H1 (cell line): ENCODE measurements at regions not wholly inside any gene's neighbourhood (a gene's known extent, or its start where the extent isn't known, plus 50 kb on each side); places are given as distances from the start of the nearest gene placed in this dataset.

ENCODE experiments used
- CTCF ChIA-PET: fragments of 300-600 bp; sonication (Branson Sonifier 250); formaldehyde crosslinking; loops from one replicate; lab custom pipeline; 2021; ENCODE audit not compliant: partially characterized antibody; lab: Charles Lee
- POLR2A ChIA-PET: fragments of 300-600 bp; sonication (Branson Sonifier 250); formaldehyde crosslinking; loops from one replicate; lab custom pipeline; 2021; ENCODE audit warnings: inconsistent platforms; ENCODE audit not compliant: partially characterized antibody; lab: Charles Lee
- DNase-seq, 2 experiments: peaks; one replicate each; pipeline versions ENCODE4 v3.0.0 to v3.0.0-alpha.2; 2010 to 2022; ENCODE audit warnings: low spot score in 2 of 2, low read depth in 1 of 2, mixed read lengths in 1 of 2
- FAIRE-seq: peaks from 2 replicates; lab custom pipeline; 2011; peaks lifted over from hg19 to GRCh38; lab: Jason Lieb, UNC
- H2AFZ ChIP-seq: 2 replicates; pipeline ENCODE4 v1.8.1; 2012; ENCODE audit warnings: low read length, inconsistent platforms
- H2AK5ac ChIP-seq: 2 replicates; pipeline ENCODE4 v1.6.1; 2013; ENCODE audit warnings: low read depth, low read length
- H2BK120ac ChIP-seq: replicated peaks from 2 replicates; pipeline ENCODE3; 2013; ENCODE audit warnings: low read depth, low read length, inconsistent platforms
- H2BK12ac ChIP-seq: 2 replicates; pipeline ENCODE4 v1.6.1; 2013; ENCODE audit warnings: low read depth, low read length
- H2BK15ac ChIP-seq: 2 replicates; pipeline ENCODE4 v1.6.1; 2013; ENCODE audit warnings: low read length
- H2BK20ac ChIP-seq: 2 replicates; pipeline ENCODE4 v1.6.1; 2013; ENCODE audit warnings: low read length
- H2BK5ac ChIP-seq: 2 replicates; pipeline ENCODE4 v1.6.1; 2013; ENCODE audit warnings: low read depth, low read length
- H3K14ac ChIP-seq: 2 replicates; pipeline ENCODE4 v1.6.1; 2013; ENCODE audit warnings: inconsistent platforms; ENCODE audit not compliant: insufficient read length
- H3K18ac ChIP-seq: 2 replicates; pipeline ENCODE4 v1.6.1; 2013; ENCODE audit warnings: low read length; ENCODE audit errors: extremely low read depth
- H3K23ac ChIP-seq: 2 replicates; pipeline ENCODE4 v1.6.1; 2013; ENCODE audit warnings: inconsistent platforms; ENCODE audit not compliant: insufficient read length
- H3K23me2 ChIP-seq: 2 replicates; pipeline ENCODE4 v1.6.1; 2013; ENCODE audit warnings: low read depth, low read length
- H3K27ac ChIP-seq: 2 replicates; pipeline ENCODE4 v1.6.1; 2011; ENCODE audit warnings: low read depth, low read length, inconsistent platforms
- H3K27me3 ChIP-seq, 4 experiments: replicated peaks in 1 of 4; 1 replicate in 1 of 4; 2 replicates in 3 of 4; pipeline versions ENCODE4 v1.6.1 to v1.8.1; 2011 to 2013; ENCODE audit warnings: low read length in 3 of 4, mild to moderate bottlenecking in 3 of 4, inconsistent platforms in 2 of 4, mixed read lengths in 2 of 4, moderate library complexity in 1 of 4; ENCODE audit not compliant: control insufficient read depth in 3 of 4, insufficient read depth in 3 of 4; ENCODE audit errors: extremely low read depth in 1 of 4
- H3K36me3 ChIP-seq, 4 experiments: 2 replicates each; pipeline versions ENCODE4 v1.6.1 to v1.8.1; 2011 to 2013; ENCODE audit warnings: mild to moderate bottlenecking in 4 of 4, low read length in 3 of 4, moderate library complexity in 2 of 4, control low read depth in 1 of 4, inconsistent platforms in 1 of 4; ENCODE audit not compliant: insufficient read depth in 4 of 4, control insufficient read depth in 2 of 4
- H3K4ac ChIP-seq: replicated peaks from 2 replicates; pipeline ENCODE3; 2013; ENCODE audit warnings: low read length, low read depth, mixed read lengths, inconsistent platforms; ENCODE audit not compliant: insufficient read length
- H3K4me1 ChIP-seq, 4 experiments: replicated peaks in 1 of 4; 1 replicate in 1 of 4; 2 replicates in 3 of 4; pipeline versions ENCODE4 v1.6.1 to v1.8.1; 2011 to 2013; ENCODE audit warnings: low read length in 3 of 4, inconsistent platforms in 2 of 4, mixed read lengths in 1 of 4; ENCODE audit not compliant: insufficient read depth in 4 of 4, control insufficient read depth in 3 of 4
- H3K4me2 ChIP-seq, 2 experiments: 2 replicates each; pipeline versions ENCODE4 v1.6.1 to v1.8.1; 2011 to 2013; ENCODE audit warnings: low read depth in 2 of 2, low read length in 2 of 2, control low read depth in 1 of 2, inconsistent platforms in 1 of 2, mild to moderate bottlenecking in 1 of 2; ENCODE audit not compliant: insufficient read depth in 1 of 2
- H3K4me3 ChIP-seq, 4 experiments: fragments of 200-600, 300-600 bp in 1 of 4; sonication (generic), shearing (Covaris generic), sonication (Bioruptor Twin) in 1 of 4; 2 replicates each; pipeline versions ENCODE4 v1.5.1 to v1.8.1; 2011 to 2016; ENCODE audit warnings: low read length in 4 of 4, low read depth in 3 of 4, control low read depth in 2 of 4, inconsistent platforms in 2 of 4, mild to moderate bottlenecking in 2 of 4, mixed read lengths in 1 of 4, moderate library complexity in 1 of 4; ENCODE audit not compliant: insufficient read depth in 2 of 4; ENCODE audit errors: extremely low read depth in 1 of 4
- H3K56ac ChIP-seq: replicated peaks from 2 replicates; pipeline ENCODE3; 2013; ENCODE audit warnings: low read depth, mild to moderate bottlenecking, mixed read lengths, low read length, inconsistent platforms; ENCODE audit not compliant: insufficient read length
- H3K79me1 ChIP-seq: 2 replicates; pipeline ENCODE4 v1.6.1; 2013; ENCODE audit warnings: low read depth, low read length, control low read depth
- H3K79me2 ChIP-seq, 2 experiments: 2 replicates each; pipeline versions ENCODE4 v1.6.1 to v1.8.1; 2012 to 2013; ENCODE audit warnings: low read length in 2 of 2, mild to moderate bottlenecking in 2 of 2, inconsistent platforms in 1 of 2; ENCODE audit not compliant: insufficient read depth in 2 of 2, control insufficient read depth in 1 of 2
- H3K9ac ChIP-seq, 4 experiments: replicated peaks in 1 of 4; 1 replicate in 1 of 4; 2 replicates in 3 of 4; pipeline versions ENCODE4 v1.6.1 to v1.8.1; 2011 to 2013; ENCODE audit warnings: low read depth in 3 of 4, low read length in 3 of 4, control low read depth in 2 of 4, mild to moderate bottlenecking in 2 of 4, moderate library complexity in 2 of 4, inconsistent platforms in 1 of 4; ENCODE audit errors: extremely low read depth in 1 of 4
- H3K9me3 ChIP-seq, 2 experiments: 2 replicates each; pipeline versions ENCODE4 v1.6.1 to v1.8.1; 2012 to 2013; ENCODE audit warnings: mild to moderate bottlenecking in 2 of 2, moderate library complexity in 2 of 2, control low read depth in 1 of 2, inconsistent platforms in 1 of 2, low read depth in 1 of 2, low read length in 1 of 2, mixed read lengths in 1 of 2; ENCODE audit not compliant: insufficient read depth in 2 of 2
- H4K20me1 ChIP-seq, 2 experiments: replicated peaks in 1 of 2; 2 replicates each; pipeline versions ENCODE3 to v1.8.1; 2011 to 2013; ENCODE audit warnings: inconsistent platforms in 2 of 2, low read length in 2 of 2, mild to moderate bottlenecking in 1 of 2; ENCODE audit not compliant: insufficient read depth in 2 of 2, control insufficient read depth in 1 of 2
- H4K5ac ChIP-seq: 2 replicates; pipeline ENCODE4 v1.6.1; 2013; ENCODE audit warnings: low read length, low read depth, mixed read lengths, inconsistent platforms; ENCODE audit not compliant: insufficient read length
- H4K8ac ChIP-seq: 2 replicates; pipeline ENCODE4 v1.8.0; 2013; ENCODE audit warnings: mild to moderate bottlenecking, moderate library complexity, low read length, inconsistent platforms; ENCODE audit not compliant: insufficient read depth; ENCODE audit errors: extremely low read depth
- H4K91ac ChIP-seq: replicated peaks from 2 replicates; pipeline ENCODE3; 2013; ENCODE audit warnings: low read length, mixed read lengths, inconsistent platforms; ENCODE audit not compliant: insufficient read length
- BRCA1 ChIP-seq: IDR thresholded peaks from 2 replicates; pipeline ENCODE4 v1.6.1; 2012; ENCODE audit warnings: low read depth, low read length, improper control_type of control experiment
- FOSL1 ChIP-seq: IDR thresholded peaks from 2 replicates; pipeline ENCODE4 v1.6.1; 2011; ENCODE audit warnings: mild to moderate bottlenecking, low read depth, low read length, moderate library complexity; ENCODE audit not compliant: insufficient read depth
- KDM1A ChIP-seq: fragments of 200-600, 300-600 bp; sonication (generic); IDR thresholded peaks from 2 replicates; pipeline ENCODE4 v1.7.1; 2016; ENCODE audit warnings: mild to moderate bottlenecking, low read length, borderline replicate concordance
- NANOG ChIP-seq: IDR thresholded peaks from 2 replicates; pipeline ENCODE4 v1.6.1; 2011; ENCODE audit warnings: low read length, low read depth, mild to moderate bottlenecking, inconsistent platforms; ENCODE audit not compliant: insufficient read depth, poor library complexity, severe bottlenecking
- RNF2 ChIP-seq: fragments of 200-900, 300-1000 bp; sonication (generic); IDR thresholded peaks from 2 replicates; pipeline ENCODE4 v1.7.1; 2016; ENCODE audit warnings: borderline replicate concordance, low read depth, mild to moderate bottlenecking, antibody characterized with exemption, low read length; ENCODE audit not compliant: poor library complexity, severe bottlenecking; ENCODE audit errors: missing control alignments
- SP4 ChIP-seq: IDR thresholded peaks from 2 replicates; pipeline ENCODE4 v1.6.1; 2012; ENCODE audit warnings: low read length, inconsistent platforms
- TAF7 ChIP-seq: optimal IDR thresholded peaks from 2 replicates; pipeline ENCODE3; 2011; ENCODE audit warnings: low read depth, mild to moderate bottlenecking, inconsistent platforms, low read length, moderate library complexity, borderline replicate concordance
- ZNF274 ChIP-seq: IDR thresholded peaks from 2 replicates; pipeline ENCODE4 v1.7.0; 2012; ENCODE audit warnings: low read length, borderline replicate concordance; ENCODE audit errors: extremely low read depth
- WGBS, 2 experiments: shearing (Covaris generic) in 1 of 2; methylation state at CpG; one replicate each; pipeline versions ENCODE4 v1.1.6 to v1.1.7; 2013 to 2015; ENCODE audit warnings: low lambda C conversion rate in 2 of 2, mixed read lengths in 2 of 2, inconsistent platforms in 1 of 2, low coverage in 1 of 2, missing lambda C conversion rate in 1 of 2; ENCODE audit not compliant: insufficient replicate concordance in 2 of 2, insufficient coverage in 1 of 2, insufficient read length in 1 of 2; ENCODE audit errors: extremely low coverage in 1 of 2, missing lambda C conversion rate in 1 of 2; 5-methylcytosine and 5-hydroxymethylcytosine counted together
- TF ChIP-seq, protein P1 (sequence below): IDR thresholded peaks from 2 replicates; pipeline ENCODE4 v1.6.1; 2012; ENCODE audit warnings: low read length, inconsistent platforms
- TF ChIP-seq, protein P2 (sequence below), 3 experiments: IDR thresholded peaks; 1 replicate in 2 of 3; 2 replicates in 1 of 3; pipeline versions ENCODE4 v1.5.1 to v1.6.1; 2011; ENCODE audit warnings: low read length in 3 of 3, mild to moderate bottlenecking in 3 of 3, inconsistent platforms in 2 of 3, low read depth in 1 of 3, moderate library complexity in 1 of 3; ENCODE audit not compliant: insufficient read depth in 1 of 3; ENCODE audit errors: control extremely low read depth in 1 of 3

DNA sequence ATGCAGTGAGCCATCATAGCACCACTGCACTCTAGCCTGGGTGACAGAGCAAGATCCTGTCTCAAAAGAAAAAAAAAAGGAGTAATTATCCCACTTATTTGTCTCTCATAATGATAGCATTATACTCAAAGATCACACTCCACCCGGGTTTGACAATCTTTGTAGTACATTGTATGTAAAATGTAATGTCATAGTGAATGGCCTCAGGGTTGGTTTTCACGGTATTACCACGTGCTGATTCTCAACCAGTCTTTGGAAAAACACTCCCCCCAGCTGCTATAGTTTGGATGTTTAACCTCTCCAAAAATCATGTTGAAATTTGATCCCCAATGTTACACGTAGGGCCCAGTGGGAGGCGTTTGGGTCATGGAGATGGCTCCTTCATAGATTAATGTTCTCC, 402.4 kb upstream of the GRAMD2B start:
- Histone ChIP-seq H3K4me2 (no peak overlapping the region), H3K23me2 (no peaks in the 10 kb centered on the region), H3K14ac (no peak overlapping the region), H4K20me1 (no peaks in the 10 kb centered on the region), H3K4me1 (no peaks in the 10 kb centered on the region; a peak in 1 of 7 replicates), H3K79me1 (no peaks in the 10 kb centered on the region), H2AFZ (no peak overlapping the region), H2BK120ac (no peak overlapping the region), H2BK5ac (no peak overlapping the region), H3K27ac (no peak overlapping the region), H3K23ac (no peak overlapping the region), H3K27me3 (no peaks in the 10 kb centered on the region), H3K9me3 (peaks cover 3 to 4% of the 10 kb centered on the region in 2 experiments; a peak in 2 of 4 replicates), H3K4me3 (no peak overlapping the region), H3K18ac (no peak overlapping the region), H2BK20ac (no peak overlapping the region), H4K5ac (no peak overlapping the region), H3K9ac (no peak overlapping the region), H4K91ac (no peak overlapping the region), H2BK12ac (no peak overlapping the region), H4K8ac (no peak overlapping the region), H3K4ac (no peak overlapping the region), H3K56ac (no peak overlapping the region), H2AK5ac (no peak overlapping the region), H2BK15ac (no peak overlapping the region), H3K36me3 (no peaks in the 10 kb centered on the region), H3K79me2 (no peaks in the 10 kb centered on the region)
- ChIA-PET POLR2A (no interaction called here), CTCF (no interaction called here)
- DNase-seq (no peak), FAIRE-seq (no peak)
- 90% methylated on average over 5 of the region's 5 CpGs; no CpG with 5 or more reads in 1 of the 2 experiments for WGBS, 2 experiments
- TF ChIP-seq RNF2: no peak
- TF ChIP-seq KDM1A: no peak
- TF ChIP-seq BRCA1: no peak
- TF ChIP-seq SP4: no peak
- TF ChIP-seq, protein P1, sequence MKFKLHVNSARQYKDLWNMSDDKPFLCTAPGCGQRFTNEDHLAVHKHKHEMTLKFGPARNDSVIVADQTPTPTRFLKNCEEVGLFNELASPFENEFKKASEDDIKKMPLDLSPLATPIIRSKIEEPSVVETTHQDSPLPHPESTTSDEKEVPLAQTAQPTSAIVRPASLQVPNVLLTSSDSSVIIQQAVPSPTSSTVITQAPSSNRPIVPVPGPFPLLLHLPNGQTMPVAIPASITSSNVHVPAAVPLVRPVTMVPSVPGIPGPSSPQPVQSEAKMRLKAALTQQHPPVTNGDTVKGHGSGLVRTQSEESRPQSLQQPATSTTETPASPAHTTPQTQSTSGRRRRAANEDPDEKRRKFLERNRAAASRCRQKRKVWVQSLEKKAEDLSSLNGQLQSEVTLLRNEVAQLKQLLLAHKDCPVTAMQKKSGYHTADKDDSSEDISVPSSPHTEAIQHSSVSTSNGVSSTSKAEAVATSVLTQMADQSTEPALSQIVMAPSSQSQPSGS: no peak
- no peak for TF ChIP-seq NANOG
- TF ChIP-seq TAF7: no peak
- TF ChIP-seq, protein P2, sequence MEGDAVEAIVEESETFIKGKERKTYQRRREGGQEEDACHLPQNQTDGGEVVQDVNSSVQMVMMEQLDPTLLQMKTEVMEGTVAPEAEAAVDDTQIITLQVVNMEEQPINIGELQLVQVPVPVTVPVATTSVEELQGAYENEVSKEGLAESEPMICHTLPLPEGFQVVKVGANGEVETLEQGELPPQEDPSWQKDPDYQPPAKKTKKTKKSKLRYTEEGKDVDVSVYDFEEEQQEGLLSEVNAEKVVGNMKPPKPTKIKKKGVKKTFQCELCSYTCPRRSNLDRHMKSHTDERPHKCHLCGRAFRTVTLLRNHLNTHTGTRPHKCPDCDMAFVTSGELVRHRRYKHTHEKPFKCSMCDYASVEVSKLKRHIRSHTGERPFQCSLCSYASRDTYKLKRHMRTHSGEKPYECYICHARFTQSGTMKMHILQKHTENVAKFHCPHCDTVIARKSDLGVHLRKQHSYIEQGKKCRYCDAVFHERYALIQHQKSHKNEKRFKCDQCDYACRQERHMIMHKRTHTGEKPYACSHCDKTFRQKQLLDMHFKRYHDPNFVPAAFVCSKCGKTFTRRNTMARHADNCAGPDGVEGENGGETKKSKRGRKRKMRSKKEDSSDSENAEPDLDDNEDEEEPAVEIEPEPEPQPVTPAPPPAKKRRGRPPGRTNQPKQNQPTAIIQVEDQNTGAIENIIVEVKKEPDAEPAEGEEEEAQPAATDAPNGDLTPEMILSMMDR (IDR thresholded peaks at IDR 0.05; ENCODE audit: control extremely low read depth in 1 of 3, insufficient read depth in 1 of 3, low read depth in 1 of 3, low read length in 3 of 3): no peak
- no peak for TF ChIP-seq FOSL1
- no peak for TF ChIP-seq ZNF274
